ENCODE measurements at regions not wholly inside any gene's neighbourhood (a gene's known extent, or its start where the extent isn't known, plus 50 kb on each side); places are given as distances from the start of the nearest gene placed in this dataset.

- Histone ChIP-seq H3K9ac (ENCODE audit: low read depth, low read length) (no peak overlapping the region), H3K4me1 (ENCODE audit: insufficient read depth, low read length) (no peaks in the 10 kb centered on the region), H3K9me3 (ENCODE audit: control insufficient read depth, insufficient read depth, low read length) (no peaks in the 10 kb centered on the region), H3K36me3 (ENCODE audit: insufficient read depth, low read length) (no peaks in the 10 kb centered on the region)
These were observed 52.8 kb upstream of the MEIS1 start for GRCh38 chr2:66382091-66382490.

GRCh38 chr2:66379473-66379872, 55.5 kb upstream of the MEIS1 start:
- Histone ChIP-seq H3K9ac (ENCODE audit: low read depth, low read length) (no peak overlapping the region), H3K4me1 (ENCODE audit: insufficient read depth, low read length) (peaks cover 9% of the 10 kb centered on the region), H3K9me3 (ENCODE audit: control insufficient read depth, insufficient read depth, low read length) (no peaks in the 10 kb centered on the region), H3K36me3 (ENCODE audit: insufficient read depth, low read length) (no peaks in the 10 kb centered on the region)

DNA sequence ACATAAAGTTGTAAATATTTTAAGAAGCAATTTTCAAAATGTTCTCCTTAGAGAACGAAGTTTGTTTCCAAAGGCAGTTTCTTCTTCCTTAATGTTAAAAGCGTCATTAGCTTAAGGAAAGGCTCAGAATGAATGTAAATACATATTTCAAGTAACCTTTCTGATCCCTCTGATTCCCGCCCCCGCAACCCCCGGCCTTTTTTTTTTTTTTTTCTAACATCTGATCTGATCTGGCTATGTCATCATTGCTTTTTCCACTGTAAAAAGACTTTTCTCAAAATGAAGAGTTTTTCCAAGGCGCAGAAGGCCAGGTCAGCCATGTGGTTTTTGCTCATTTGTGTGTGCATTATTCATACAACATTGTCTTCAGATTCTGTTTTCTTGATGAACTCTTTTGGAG, 57.1 kb upstream of the MEIS1 start:
- no peak overlapping the region for H3K9ac ChIP-seq (ENCODE audit: low read depth, low read length)
- no peaks in the 10 kb centered on the region for H3K36me3 ChIP-seq (ENCODE audit: insufficient read depth, low read length)
- peaks cover 9% of the 10 kb centered on the region for H3K4me1 ChIP-seq (ENCODE audit: insufficient read depth, low read length)
- peaks cover 3% of the 10 kb centered on the region; the same call in 1 of the 2 replicates for H3K9me3 ChIP-seq (ENCODE audit: control insufficient read depth, insufficient read depth, low read length)

DNA sequence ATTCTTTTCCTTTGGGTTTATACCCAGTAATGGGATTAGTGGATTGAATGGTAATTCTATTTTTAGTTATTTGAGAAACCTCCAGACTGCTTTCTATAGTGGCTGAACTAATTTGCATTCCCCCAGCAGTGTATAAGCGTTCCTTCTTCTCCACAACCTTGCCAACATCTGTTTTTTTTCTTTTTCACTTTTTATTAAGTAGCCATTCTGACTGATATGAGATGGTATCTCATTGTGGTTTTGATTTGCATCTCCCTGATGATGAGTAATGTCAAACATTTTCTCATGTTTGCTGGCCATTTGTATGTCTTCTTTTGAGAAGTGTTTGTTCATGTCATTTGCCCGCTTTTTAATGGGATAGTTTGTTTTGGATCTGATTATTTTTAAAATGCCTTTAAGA, 64.1 kb upstream of the MEIS1 start:
- peaks cover 3% of the 10 kb centered on the region; the same call in 1 of the 2 replicates for H3K9me3 ChIP-seq (ENCODE audit: control insufficient read depth, insufficient read depth, low read length)
- H3K9ac ChIP-seq (ENCODE audit: low read depth, low read length): no peak overlapping the region
- H3K36me3 ChIP-seq (ENCODE audit: insufficient read depth, low read length): no peaks in the 10 kb centered on the region
- peaks cover 6% of the 10 kb centered on the region for H3K4me1 ChIP-seq (ENCODE audit: insufficient read depth, low read length)

GRCh38 chr2:66366619-66367018, 68.3 kb upstream of the MEIS1 start:
- no peaks in the 10 kb centered on the region for H3K36me3 ChIP-seq (ENCODE audit: insufficient read depth, low read length)
- H3K9me3 ChIP-seq (ENCODE audit: control insufficient read depth, insufficient read depth, low read length): no peaks in the 10 kb centered on the region
- H3K4me1 ChIP-seq (ENCODE audit: insufficient read depth, low read length): peaks cover 7% of the 10 kb centered on the region; the same call in 1 of the 2 replicates
- H3K9ac ChIP-seq (ENCODE audit: low read depth, low read length): no peak overlapping the region

- H3K4me1 ChIP-seq (ENCODE audit: insufficient read depth, low read length): peaks cover 7% of the 10 kb centered on the region; the same call in 1 of the 2 replicates
- no peak overlapping the region for H3K9ac ChIP-seq (ENCODE audit: low read depth, low read length)
- H3K9me3 ChIP-seq (ENCODE audit: control insufficient read depth, insufficient read depth, low read length): no peaks in the 10 kb centered on the region
- H3K36me3 ChIP-seq (ENCODE audit: insufficient read depth, low read length): no peaks in the 10 kb centered on the region
These were observed 70.2 kb upstream of the MEIS1 start for GRCh38 chr2:66364495-66365333.

- no peaks in the 10 kb centered on the region for H3K9me3 ChIP-seq (ENCODE audit: control insufficient read depth, insufficient read depth, low read length)
- H3K9ac ChIP-seq (ENCODE audit: low read depth, low read length): no peak overlapping the region
- H3K4me1 ChIP-seq (ENCODE audit: insufficient read depth, low read length): peaks cover 7% of the 10 kb centered on the region; the same call in 1 of the 2 replicates
- no peaks in the 10 kb centered on the region for H3K36me3 ChIP-seq (ENCODE audit: insufficient read depth, low read length)
These were observed 72.2 kb upstream of the MEIS1 start for GRCh38 chr2:66362701-66363100.

GRCh38 chr2:66346231-66346664, 88.7 kb upstream of the MEIS1 start:
- Histone ChIP-seq H3K9ac (ENCODE audit: low read depth, low read length) (no peak overlapping the region), H3K9me3 (ENCODE audit: control insufficient read depth, insufficient read depth, low read length) (no peaks in the 10 kb centered on the region; the same call in 1 of the 2 replicates), H3K4me1 (ENCODE audit: insufficient read depth, low read length) (no peaks in the 10 kb centered on the region), H3K36me3 (ENCODE audit: insufficient read depth, low read length) (no peaks in the 10 kb centered on the region)

- no peaks in the 10 kb centered on the region; the same call in 1 of the 2 replicates for H3K9me3 ChIP-seq (ENCODE audit: control insufficient read depth, insufficient read depth, low read length)
- no peak overlapping the region for H3K9ac ChIP-seq (ENCODE audit: low read depth, low read length)
- H3K36me3 ChIP-seq (ENCODE audit: insufficient read depth, low read length): no peaks in the 10 kb centered on the region
- no peaks in the 10 kb centered on the region for H3K4me1 ChIP-seq (ENCODE audit: insufficient read depth, low read length)
These were observed 90.8 kb upstream of the MEIS1 start for GRCh38 chr2:66344087-66344663.

DNA sequence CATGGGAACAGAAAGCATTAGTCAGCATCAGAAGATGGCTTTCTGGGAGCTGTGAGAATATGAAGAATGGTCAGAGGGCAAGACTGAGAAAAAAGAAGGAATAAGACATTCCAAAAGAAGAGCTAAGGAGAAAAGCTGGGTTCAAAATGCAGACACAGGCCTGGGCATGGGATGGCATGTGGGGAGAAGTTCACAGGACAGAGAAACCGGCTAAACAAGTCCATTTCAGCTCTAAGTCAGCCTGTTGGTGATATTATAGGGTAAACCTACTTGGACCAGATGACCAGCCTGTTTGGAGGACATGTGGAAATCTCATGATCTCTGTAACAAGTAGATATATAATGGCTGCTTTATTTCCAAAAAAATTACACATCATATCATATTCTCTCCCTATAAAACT, 91.7 kb upstream of the MEIS1 start:
- Histone ChIP-seq H3K36me3 (ENCODE audit: insufficient read depth, low read length) (no peaks in the 10 kb centered on the region), H3K9me3 (ENCODE audit: control insufficient read depth, insufficient read depth, low read length) (no peaks in the 10 kb centered on the region; the same call in 1 of the 2 replicates), H3K4me1 (ENCODE audit: insufficient read depth, low read length) (no peaks in the 10 kb centered on the region), H3K9ac (ENCODE audit: low read depth, low read length) (no peak overlapping the region)

DNA sequence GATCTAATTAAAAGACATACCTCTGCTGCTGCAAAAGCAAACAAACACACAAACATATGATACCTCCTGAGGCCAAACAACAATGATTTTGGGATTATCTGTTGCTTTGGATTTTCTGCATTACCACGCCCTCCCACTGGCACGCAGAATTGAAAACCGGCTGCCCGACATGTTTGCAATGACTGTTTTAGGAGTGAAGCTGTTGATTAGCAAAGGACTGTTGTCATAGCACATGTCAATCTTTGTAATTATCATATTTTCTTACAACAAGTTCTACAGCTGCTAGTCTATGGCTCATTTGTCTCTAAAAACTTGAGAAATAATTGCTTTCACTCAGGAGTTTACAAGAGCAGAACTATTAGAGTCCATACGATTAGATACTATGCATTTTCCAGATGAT, 94.4 kb upstream of the MEIS1 start:
- Histone ChIP-seq H3K36me3 (ENCODE audit: insufficient read depth, low read length) (no peaks in the 10 kb centered on the region), H3K9me3 (ENCODE audit: control insufficient read depth, insufficient read depth, low read length) (no peaks in the 10 kb centered on the region; the same call in 1 of the 2 replicates), H3K4me1 (ENCODE audit: insufficient read depth, low read length) (no peaks in the 10 kb centered on the region), H3K9ac (ENCODE audit: low read depth, low read length) (no peak overlapping the region)

DNA sequence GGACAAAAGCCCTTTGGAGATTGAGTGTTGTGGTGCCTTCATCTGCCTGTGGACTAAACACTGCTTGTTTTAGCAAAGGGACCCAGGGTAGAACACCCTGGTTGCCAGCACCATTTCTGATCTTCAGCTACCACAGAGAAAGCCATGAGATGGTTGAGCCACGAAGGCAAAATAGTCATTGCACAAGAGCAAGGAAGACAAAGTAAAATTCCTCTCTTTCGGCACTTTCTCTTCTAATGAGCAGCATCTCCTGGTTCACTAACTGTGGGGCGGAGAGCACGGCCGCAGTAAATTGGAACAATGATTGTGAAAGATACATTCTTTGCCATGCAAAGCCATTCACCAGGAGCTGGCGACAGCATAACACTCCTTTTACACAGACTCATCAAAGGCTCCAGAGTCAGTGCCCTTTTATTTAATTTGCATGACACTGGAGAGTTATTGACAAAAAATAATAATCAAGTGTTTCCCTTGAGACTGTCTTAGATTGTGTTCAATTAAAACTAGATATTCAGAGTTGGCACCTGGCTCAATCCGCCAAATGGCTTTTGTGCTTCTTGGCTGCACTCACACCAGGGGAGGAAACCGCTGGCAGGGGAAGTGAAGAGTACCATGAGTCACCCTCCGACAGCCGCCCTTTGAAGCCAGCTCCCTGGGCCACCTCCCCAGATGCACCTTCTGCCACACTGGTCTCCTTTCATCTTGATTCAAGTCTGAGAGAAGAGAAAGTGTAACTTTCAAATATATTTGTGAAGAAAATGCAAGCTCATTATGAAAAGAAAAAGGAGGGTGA, 100.5 kb upstream of the MEIS1 start:
- Histone ChIP-seq H3K9ac (ENCODE audit: low read depth, low read length) (no peak overlapping the region), H3K36me3 (ENCODE audit: insufficient read depth, low read length) (no peaks in the 10 kb centered on the region), H3K9me3 (ENCODE audit: control insufficient read depth, insufficient read depth, low read length) (no peaks in the 10 kb centered on the region), H3K4me1 (ENCODE audit: insufficient read depth, low read length) (peaks cover 4% of the 10 kb centered on the region; the same call in 1 of the 2 replicates)

GRCh38 chr2:66331176-66331575, 103.7 kb upstream of the MEIS1 start:
- no peaks in the 10 kb centered on the region for H3K9me3 ChIP-seq (ENCODE audit: control insufficient read depth, insufficient read depth, low read length)
- peaks cover 11% of the 10 kb centered on the region; the same call in 1 of the 2 replicates for H3K4me1 ChIP-seq (ENCODE audit: insufficient read depth, low read length)
- H3K36me3 ChIP-seq (ENCODE audit: insufficient read depth, low read length): no peaks in the 10 kb centered on the region

DNA sequence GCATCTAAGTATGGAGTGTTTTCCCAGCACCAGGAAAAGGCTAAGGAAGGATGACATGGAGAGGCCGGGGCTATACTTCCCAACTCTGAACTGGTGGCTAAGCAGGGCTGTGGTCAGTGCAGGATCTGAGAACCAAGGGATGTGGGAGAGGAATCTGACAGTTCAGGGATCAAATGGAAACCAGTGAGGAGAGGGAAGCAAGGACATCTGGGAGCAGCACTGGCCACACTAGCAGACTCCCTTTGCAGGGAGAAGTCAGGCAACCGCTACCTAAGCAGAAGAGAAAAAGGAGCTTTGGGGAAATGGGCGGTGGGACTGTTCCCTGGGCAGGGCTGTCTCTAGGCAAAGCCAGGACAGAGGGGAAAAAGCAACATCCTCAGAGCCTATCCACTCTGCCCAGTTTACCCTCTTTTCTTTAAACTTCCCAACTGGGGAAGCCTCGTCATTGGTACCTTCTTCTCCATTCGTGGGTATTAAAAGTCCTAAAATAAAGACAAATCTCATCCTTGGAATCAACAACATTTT, 105.8 kb upstream of the MEIS1 start:
- no peak overlapping the region for H3K9ac ChIP-seq (ENCODE audit: low read depth, low read length)
- H3K4me1 ChIP-seq (ENCODE audit: insufficient read depth, low read length): peaks cover 17% of the 10 kb centered on the region
- no peaks in the 10 kb centered on the region for H3K9me3 ChIP-seq (ENCODE audit: control insufficient read depth, insufficient read depth, low read length)
- H3K36me3 ChIP-seq (ENCODE audit: insufficient read depth, low read length): no peaks in the 10 kb centered on the region

More at GRCh38 chr2:66331176-66331575, 103.7 kb upstream of the MEIS1 start:
- H3K9ac ChIP-seq (ENCODE audit: low read depth, low read length): no peak overlapping the region
